AG04450 (cell line): ENCODE measurements at regions not wholly inside any gene's neighbourhood (a gene's known extent, or its start where the extent isn't known, plus 50 kb on each side); places are given as distances from the start of the nearest gene placed in this dataset.

ENCODE experiments used
- CTCF ChIA-PET: fragments of 300-600, 350-600 bp; formaldehyde crosslinking; extraction: SDS; loops from one replicate; lab custom pipeline; 2022; ENCODE audit warnings: antibody characterized with exemption, inconsistent platforms; lab: Charles Lee
- POLR2A ChIA-PET: fragments of 350-600 bp; formaldehyde crosslinking; extraction: SDS; loops from one replicate; lab custom pipeline; 2021; ENCODE audit warnings: antibody characterized with exemption, inconsistent platforms; lab: Yijun Ruan, JAX
- DNase-seq: peaks from one replicate; pipeline ENCODE4 v3.0.0-alpha.2; 2011; ENCODE audit warnings: low read depth, low spot score
- H3K27ac ChIP-seq: one replicate; pipeline ENCODE4 v1.5.1; 2012; ENCODE audit warnings: low read depth, low read length, control low read depth
- H3K27me3 ChIP-seq: one replicate; pipeline ENCODE4 v1.6.0; 2012; ENCODE audit warnings: low read length; ENCODE audit not compliant: control insufficient read depth, insufficient read depth
- H3K4me3 ChIP-seq: 2 replicates; pipeline ENCODE4 v1.5.1; 2011; ENCODE audit warnings: mild to moderate bottlenecking, low read depth, low read length, control low read depth
- H3K9me3 ChIP-seq: 2 replicates; pipeline ENCODE4 v1.5.1; 2012; ENCODE audit warnings: low read length; ENCODE audit not compliant: control insufficient read depth, insufficient read depth
- CTCF ChIP-seq: IDR thresholded peaks from 2 replicates; pipeline ENCODE4 v1.5.1; 2011; ENCODE audit warnings: low read depth, low read length, control low read depth, inconsistent platforms

GRCh38 chr5:5626412-5626811 is 203.9 kb downstream of the ICE1 start:
- Histone ChIP-seq H3K27ac (no peak overlapping the region), H3K4me3 (no peak overlapping the region), H3K9me3 (peaks cover 59% of the 10 kb centered on the region), H3K27me3 (no peaks in the 10 kb centered on the region)
- TF ChIP-seq CTCF = no peak
- POLR2A ChIA-PET = no interaction called here
- DNase-seq = no peak
- CTCF ChIA-PET = no interaction called here

GRCh38 chr5:5625491-5625890 is 203.0 kb downstream of the ICE1 start:
- Histone ChIP-seq H3K9me3 (peaks cover 51% of the 10 kb centered on the region), H3K27me3 (no peaks in the 10 kb centered on the region), H3K27ac (no peak overlapping the region), H3K4me3 (no peak overlapping the region)
- TF ChIP-seq CTCF = no peak
- POLR2A ChIA-PET = no interaction called here
- CTCF ChIA-PET = no interaction called here
- DNase-seq = no peak

- no peak for DNase-seq
- Histone ChIP-seq H3K9me3 (peaks cover 38% of the 10 kb centered on the region), H3K27me3 (no peaks in the 10 kb centered on the region), H3K27ac (no peak overlapping the region), H3K4me3 (no peak overlapping the region)
- POLR2A ChIA-PET = no interaction called here
- TF ChIP-seq CTCF = no peak
- CTCF ChIA-PET = no interaction called here
Measured at GRCh38 chr5:5623397-5623796, 200.9 kb downstream of the ICE1 start.

- Histone ChIP-seq H3K27me3 (no peaks in the 10 kb centered on the region), H3K27ac (no peak overlapping the region), H3K4me3 (no peak overlapping the region), H3K9me3 (peaks cover 32% of the 10 kb centered on the region)
- no peak for TF ChIP-seq CTCF
- CTCF ChIA-PET = interaction anchor here (0.5 kb wide), 1 partner anchor 10 kb away, joined by 3 read pairs; no protein-coding TSS in a partner anchor
- POLR2A ChIA-PET = no interaction called here
- DNase-seq = no peak
Measured at GRCh38 chr5:5622806-5623205, 200.3 kb downstream of the ICE1 start.

- no peak for DNase-seq
- ChIA-PET CTCF (interaction anchor here (0.6 kb wide), 1 partner anchor 919 kb away, joined by 3 read pairs; no protein-coding TSS in a partner anchor), POLR2A (no interaction called here)
- TF ChIP-seq CTCF = no peak
- Histone ChIP-seq H3K4me3 (no peak overlapping the region), H3K27me3 (no peaks in the 10 kb centered on the region), H3K9me3 (peaks cover 21% of the 10 kb centered on the region), H3K27ac (no peak overlapping the region)
Measured at GRCh38 chr5:5619546-5619945, 197.1 kb downstream of the ICE1 start.
